Fibroblast of the aortic adventitia (primary cell): ENCODE measurements at regions not wholly inside any gene's neighbourhood (a gene's known extent, or its start where the extent isn't known, plus 50 kb on each side); places are given as distances from the start of the nearest gene placed in this dataset.

Experiments
- DNase-seq: peaks from one replicate; pipeline ENCODE4 v3.0.0-alpha.2; 2010; ENCODE audit warnings: low read depth
- H3K4me3 ChIP-seq: 2 replicates; pipeline ENCODE4 v1.5.1; 2011; ENCODE audit warnings: low read depth, mild to moderate bottlenecking, control low read depth, low read length, moderate library complexity
- TF ChIP-seq, protein P1 (sequence below): IDR thresholded peaks from 2 replicates; pipeline ENCODE4 v1.5.1; 2011; ENCODE audit warnings: mild to moderate bottlenecking, low read length, control low read depth, inconsistent platforms; ENCODE audit not compliant: insufficient read depth

DNA sequence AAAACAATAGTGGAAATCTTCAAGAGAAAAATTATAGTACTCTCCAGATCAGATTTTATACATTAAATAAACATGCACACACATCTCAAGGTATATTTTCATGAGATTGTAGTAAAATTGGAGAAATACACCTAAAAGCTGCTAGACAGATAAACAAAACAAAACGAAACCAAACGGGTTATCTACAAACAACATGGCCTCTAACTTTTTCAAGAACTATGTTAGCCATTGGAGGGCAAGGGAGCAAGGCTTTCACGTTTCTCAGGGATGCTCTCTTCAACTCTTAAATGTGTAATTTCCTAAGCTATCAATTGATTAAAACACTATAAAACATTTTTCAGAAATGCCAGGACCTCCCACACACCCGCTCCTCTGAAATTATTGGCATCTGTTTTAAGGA lies 1262.4 kb upstream of the PCDH20 start:
- TF ChIP-seq, protein P1, sequence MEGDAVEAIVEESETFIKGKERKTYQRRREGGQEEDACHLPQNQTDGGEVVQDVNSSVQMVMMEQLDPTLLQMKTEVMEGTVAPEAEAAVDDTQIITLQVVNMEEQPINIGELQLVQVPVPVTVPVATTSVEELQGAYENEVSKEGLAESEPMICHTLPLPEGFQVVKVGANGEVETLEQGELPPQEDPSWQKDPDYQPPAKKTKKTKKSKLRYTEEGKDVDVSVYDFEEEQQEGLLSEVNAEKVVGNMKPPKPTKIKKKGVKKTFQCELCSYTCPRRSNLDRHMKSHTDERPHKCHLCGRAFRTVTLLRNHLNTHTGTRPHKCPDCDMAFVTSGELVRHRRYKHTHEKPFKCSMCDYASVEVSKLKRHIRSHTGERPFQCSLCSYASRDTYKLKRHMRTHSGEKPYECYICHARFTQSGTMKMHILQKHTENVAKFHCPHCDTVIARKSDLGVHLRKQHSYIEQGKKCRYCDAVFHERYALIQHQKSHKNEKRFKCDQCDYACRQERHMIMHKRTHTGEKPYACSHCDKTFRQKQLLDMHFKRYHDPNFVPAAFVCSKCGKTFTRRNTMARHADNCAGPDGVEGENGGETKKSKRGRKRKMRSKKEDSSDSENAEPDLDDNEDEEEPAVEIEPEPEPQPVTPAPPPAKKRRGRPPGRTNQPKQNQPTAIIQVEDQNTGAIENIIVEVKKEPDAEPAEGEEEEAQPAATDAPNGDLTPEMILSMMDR: no peak
- DNase-seq: no peak
- H3K4me3 ChIP-seq: no peak overlapping the region

DNA sequence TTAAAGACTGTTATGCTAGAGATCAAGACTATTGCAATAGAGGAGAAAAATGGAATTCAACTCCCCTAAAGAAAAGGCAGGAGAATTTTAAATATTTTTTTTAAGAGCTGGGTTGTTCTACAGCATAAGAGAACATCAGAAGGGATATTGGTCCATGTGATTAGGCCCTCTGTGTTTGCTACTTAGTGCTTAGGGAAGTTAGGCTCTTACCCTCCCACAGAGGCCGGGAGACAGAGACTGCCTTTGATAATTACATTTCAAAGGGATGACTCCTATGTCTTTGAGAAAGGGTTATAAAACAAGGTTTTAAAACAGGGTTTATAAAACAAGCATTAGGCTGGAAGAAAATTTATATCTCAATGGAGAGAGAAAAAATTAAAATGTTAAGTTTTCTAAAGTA lies 1248.1 kb upstream of the PCDH20 start:
- no peak for DNase-seq
- H3K4me3 ChIP-seq: no peak overlapping the region

DNA sequence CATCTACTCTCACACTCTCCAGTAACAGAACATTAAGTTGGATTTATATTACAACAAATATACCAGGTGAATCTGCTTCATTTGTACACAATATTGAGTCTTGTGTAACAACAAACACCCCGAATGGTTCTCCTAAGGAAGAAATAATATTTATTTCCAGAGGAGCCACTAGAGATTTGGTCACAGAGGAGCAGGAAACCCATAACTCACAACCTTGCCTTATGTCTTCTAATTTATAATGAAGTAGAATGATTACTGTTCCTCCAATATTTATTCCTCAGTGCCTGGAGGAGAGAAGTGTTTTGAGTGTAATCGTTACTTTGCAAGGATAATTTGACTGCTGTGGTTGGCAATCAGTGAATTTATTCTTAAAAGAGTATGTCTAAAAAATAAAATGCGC lies 1243.7 kb upstream of the PCDH20 start:
- TF ChIP-seq, protein P1: no peak
- no peak overlapping the region for H3K4me3 ChIP-seq
- no peak for DNase-seq

More for the DNA sequence above, 1248.1 kb upstream of the PCDH20 start:
- TF ChIP-seq, protein P1: no peak

DNA sequence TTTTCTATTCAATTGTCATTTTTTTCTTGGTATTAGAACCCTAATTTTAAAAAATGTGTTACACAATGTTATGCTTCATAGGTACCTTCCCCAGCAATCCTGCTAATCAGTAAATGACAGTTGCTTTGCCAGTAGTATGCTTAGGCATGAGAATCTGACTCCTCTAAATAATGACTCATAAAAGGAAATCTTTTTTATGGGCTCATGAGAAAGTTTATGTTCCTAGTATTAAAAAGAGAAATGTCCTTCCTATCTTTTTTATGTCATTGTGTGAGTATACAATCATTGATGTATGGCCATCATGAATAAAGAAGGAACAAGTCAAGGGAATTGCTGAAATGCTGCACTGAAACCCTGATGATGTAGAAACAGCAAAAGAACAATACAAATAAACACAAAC lies 1237.7 kb upstream of the PCDH20 start:
- H3K4me3 ChIP-seq: no peak overlapping the region
- no peak for DNase-seq
- TF ChIP-seq, protein P1: no peak

DNA sequence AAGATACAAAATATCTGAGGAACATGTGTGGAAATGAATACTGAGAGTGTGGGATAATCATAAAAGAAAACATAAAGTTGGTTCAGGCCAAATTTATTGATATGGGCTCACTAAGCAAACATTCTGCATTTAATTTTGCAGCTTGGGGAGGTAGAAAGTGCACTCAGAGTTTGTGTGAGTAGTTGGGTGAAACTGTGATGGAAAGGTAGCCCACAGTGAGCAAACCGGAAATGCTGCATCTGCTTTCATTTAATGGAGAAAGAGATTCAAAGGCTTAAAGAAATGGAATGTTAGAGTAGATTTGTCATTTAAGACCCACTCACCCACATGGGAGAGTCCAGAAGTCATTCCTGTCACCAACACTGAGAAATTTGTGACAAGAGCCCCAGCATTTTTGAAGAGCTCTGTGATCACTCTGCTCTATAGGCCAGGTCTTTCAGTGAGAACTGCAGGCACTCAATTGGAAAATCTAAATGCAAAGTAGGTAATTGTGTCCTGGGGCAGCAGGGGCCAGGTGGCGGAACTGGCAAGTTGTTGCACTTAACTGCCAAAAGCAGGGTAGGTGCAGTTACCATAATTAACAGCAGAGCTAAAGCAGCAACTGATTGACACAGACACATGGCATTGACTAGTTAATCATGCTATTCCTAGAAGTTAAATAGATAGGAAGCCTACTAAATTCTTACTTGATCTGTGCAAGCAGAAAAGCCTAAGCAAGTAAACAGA lies 1228.3 kb upstream of the PCDH20 start:
- no peak for DNase-seq
- H3K4me3 ChIP-seq: no peak overlapping the region
- TF ChIP-seq, protein P1: no peak

DNA sequence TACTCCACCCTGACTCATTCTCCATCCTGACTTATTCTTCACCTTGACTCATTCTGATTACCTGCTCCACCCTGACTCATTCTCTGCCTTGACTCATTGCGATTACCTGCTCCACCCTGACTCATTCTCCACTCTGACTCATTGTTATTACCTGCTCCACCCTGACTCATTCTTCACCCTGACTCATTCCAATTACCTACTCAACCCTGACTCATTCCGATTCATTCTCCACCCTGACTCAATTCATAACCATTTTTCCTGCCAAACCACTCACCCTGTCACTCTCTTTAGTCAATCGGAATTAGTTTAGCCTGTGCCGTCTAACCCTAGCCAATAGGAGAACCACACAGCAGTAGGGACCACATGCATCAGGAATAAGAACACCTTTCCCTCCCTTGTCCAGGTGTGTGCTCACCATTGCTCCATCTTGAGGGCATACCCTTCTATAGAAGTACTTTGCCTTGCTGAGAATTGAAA lies 1227.4 kb upstream of the PCDH20 start:
- H3K4me3 ChIP-seq: no peak overlapping the region
- TF ChIP-seq, protein P1: no peak
- DNase-seq: no peak

DNA sequence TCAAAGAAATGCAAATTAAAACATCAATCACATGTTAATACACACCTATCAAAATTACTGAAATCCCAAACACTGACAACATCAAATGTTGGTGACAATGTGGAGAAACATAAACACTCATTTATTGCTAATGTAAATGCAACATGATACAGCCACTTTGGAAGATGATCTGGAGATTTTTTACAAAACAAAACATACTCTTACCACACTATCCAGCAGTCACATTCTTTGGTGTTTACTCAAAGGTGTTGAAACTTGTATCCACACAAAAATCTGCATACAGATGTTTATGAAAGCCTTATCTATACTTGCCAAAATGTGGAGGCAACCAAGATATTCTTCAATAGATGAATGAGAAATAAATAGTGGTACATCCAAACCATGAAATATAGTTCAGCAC lies 1219.5 kb upstream of the PCDH20 start:
- TF ChIP-seq, protein P1: no peak
- H3K4me3 ChIP-seq: no peak overlapping the region
- no peak for DNase-seq
